Activated naive CD8-positive, alpha-beta T cell (primary cell): ENCODE measurements at regions not wholly inside any gene's neighbourhood (a gene's known extent, or its start where the extent isn't known, plus 50 kb on each side); places are given as distances from the start of the nearest gene placed in this dataset.

ENCODE experiments used
- H3K27ac Mint-ChIP-seq: one replicate; pipeline ENCODE4 v1.8.0; 2021; ENCODE audit warnings: mixed read lengths
- H3K27me3 Mint-ChIP-seq: one replicate; pipeline ENCODE4 v1.8.0; 2021; ENCODE audit warnings: mixed read lengths
- H3K36me3 Mint-ChIP-seq: one replicate; pipeline ENCODE4 v1.8.0; 2021; ENCODE audit warnings: mixed read lengths
- H3K4me1 Mint-ChIP-seq: one replicate; pipeline ENCODE4 v1.8.0; 2021; ENCODE audit warnings: low read depth, mixed read lengths
- H3K4me3 Mint-ChIP-seq: one replicate; pipeline ENCODE4 v1.8.0; 2021; ENCODE audit warnings: mild to moderate bottlenecking, mixed read lengths
- H3K9me3 Mint-ChIP-seq: one replicate; pipeline ENCODE4 v1.8.0; 2021; ENCODE audit warnings: low read depth, mixed read lengths

GRCh38 chr4:178808106-178808505, 1365.9 kb upstream of the AGA start:
- Mint-ChIP-seq H3K27ac (no peak overlapping the region), H3K4me1 (no peaks in the 10 kb centered on the region), H3K27me3 (no peaks in the 10 kb centered on the region), H3K9me3 (no peaks in the 10 kb centered on the region), H3K4me3 (no peak overlapping the region), H3K36me3 (no peaks in the 10 kb centered on the region)

- no peaks in the 10 kb centered on the region for H3K9me3 Mint-ChIP-seq
- no peaks in the 10 kb centered on the region for H3K36me3 Mint-ChIP-seq
- H3K27me3 Mint-ChIP-seq: no peaks in the 10 kb centered on the region
- no peak overlapping the region for H3K4me3 Mint-ChIP-seq
- no peaks in the 10 kb centered on the region for H3K4me1 Mint-ChIP-seq
- no peak overlapping the region for H3K27ac Mint-ChIP-seq
These were observed 1367.7 kb upstream of the AGA start for GRCh38 chr4:178809921-178810320.

DNA sequence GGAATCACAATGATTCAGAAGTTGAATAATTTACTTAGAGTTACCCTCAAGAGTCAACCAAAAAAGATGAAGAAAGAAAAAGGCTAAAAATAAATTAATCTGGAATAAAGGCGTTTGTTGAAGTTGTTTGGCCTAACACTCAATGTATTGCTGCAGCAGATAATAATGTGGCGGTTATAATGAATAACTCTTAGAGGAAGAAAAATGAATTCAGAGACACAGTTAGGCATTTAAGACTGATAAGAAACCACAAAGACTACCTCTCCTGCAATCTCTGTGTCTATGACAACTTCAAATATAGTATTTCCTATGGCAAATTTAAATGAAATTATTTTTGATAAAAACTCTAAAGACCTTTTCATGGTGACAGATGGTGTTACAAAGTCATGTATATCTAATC, 1369.1 kb upstream of the AGA start:
- H3K36me3 Mint-ChIP-seq: no peaks in the 10 kb centered on the region

DNA sequence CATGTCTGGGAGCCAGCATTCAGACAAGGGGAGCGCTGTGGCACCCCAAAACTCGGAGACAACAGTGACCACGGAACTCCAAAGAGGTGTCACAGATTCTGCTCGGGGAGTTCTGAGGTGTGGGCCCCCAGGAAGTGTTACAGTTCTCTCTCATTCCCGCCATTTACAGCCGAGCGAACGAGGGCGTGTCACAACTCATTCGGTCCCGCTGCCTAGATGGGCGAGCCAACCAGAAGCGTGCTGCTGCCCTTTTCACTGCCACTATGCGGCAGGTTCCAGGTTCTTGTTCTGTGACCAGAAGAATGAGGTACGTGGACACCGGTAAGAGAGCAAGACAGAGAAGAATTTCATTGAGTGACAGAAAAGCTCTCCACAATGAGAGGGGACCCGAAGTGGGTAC, 1370.6 kb upstream of the AGA start:
- no peaks in the 10 kb centered on the region for H3K27me3 Mint-ChIP-seq
- H3K27ac Mint-ChIP-seq: no peak overlapping the region
- peaks cover 4% of the 10 kb centered on the region for H3K9me3 Mint-ChIP-seq
- no peaks in the 10 kb centered on the region for H3K36me3 Mint-ChIP-seq
- H3K4me3 Mint-ChIP-seq: no peak overlapping the region
- H3K4me1 Mint-ChIP-seq: no peaks in the 10 kb centered on the region

More for the DNA sequence above, 1369.1 kb upstream of the AGA start:
- Mint-ChIP-seq H3K4me3 (no peak overlapping the region), H3K4me1 (no peaks in the 10 kb centered on the region), H3K27me3 (no peaks in the 10 kb centered on the region), H3K27ac (no peak overlapping the region), H3K9me3 (peaks cover 4% of the 10 kb centered on the region)

DNA sequence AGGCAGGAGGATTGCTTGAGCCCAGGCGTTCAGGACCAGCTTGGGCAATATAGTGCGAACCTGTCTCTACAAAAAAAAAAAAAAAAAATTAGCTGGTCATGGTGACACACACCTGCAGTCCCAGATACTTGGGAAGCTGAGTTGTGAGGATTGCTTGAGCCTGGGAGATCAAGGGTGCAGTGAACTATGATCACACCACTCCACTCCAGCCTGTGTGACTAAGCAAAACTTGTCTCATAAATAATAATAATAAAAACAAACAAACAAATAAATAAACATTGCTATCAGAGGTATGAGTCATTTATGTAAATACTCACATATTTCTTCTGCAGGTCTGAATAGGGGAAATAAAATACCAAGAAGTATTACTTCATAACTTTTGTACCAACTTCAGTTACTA, 1372.7 kb upstream of the AGA start:
- no peaks in the 10 kb centered on the region for H3K27me3 Mint-ChIP-seq
- peaks cover 4% of the 10 kb centered on the region for H3K9me3 Mint-ChIP-seq
- no peak overlapping the region for H3K27ac Mint-ChIP-seq
- H3K36me3 Mint-ChIP-seq: no peaks in the 10 kb centered on the region
- H3K4me1 Mint-ChIP-seq: no peaks in the 10 kb centered on the region
- H3K4me3 Mint-ChIP-seq: no peak overlapping the region

DNA sequence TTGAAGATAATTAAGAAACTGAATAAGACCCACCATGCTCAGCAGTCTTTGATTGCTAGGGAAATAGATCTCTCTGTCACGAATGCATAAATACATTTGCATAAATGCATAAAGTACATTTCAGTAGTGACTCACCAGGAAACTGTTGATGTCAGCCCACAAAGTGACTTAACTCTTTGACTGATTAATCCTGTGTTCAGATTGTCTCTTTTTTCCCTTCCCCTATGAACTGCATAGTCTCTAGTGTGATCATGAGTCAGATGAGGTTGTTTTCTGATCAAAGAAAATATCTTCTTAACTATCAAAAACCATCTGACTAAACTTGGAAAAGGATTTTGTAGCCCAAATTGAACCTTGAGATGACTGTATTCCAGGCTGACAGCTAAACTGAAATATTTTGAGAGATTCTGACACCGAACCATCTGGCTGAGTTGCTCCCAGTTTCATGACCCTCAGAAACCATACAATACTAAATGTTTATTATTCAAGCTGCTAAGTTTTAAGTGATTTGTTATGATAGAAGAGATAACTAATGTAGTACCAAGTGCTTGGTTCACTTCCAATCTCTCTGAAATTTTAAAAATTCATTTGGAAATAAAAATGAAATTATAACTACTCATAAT, 1381.5 kb upstream of the AGA start:
- Mint-ChIP-seq H3K4me1 (no peaks in the 10 kb centered on the region), H3K9me3 (peaks cover 4% of the 10 kb centered on the region), H3K4me3 (no peak overlapping the region), H3K27me3 (no peaks in the 10 kb centered on the region), H3K36me3 (no peaks in the 10 kb centered on the region), H3K27ac (no peak overlapping the region)

GRCh38 chr4:178836865-178837264, 1394.6 kb upstream of the AGA start:
- no peaks in the 10 kb centered on the region for H3K4me1 Mint-ChIP-seq
- H3K36me3 Mint-ChIP-seq: no peaks in the 10 kb centered on the region
- no peak overlapping the region for H3K27ac Mint-ChIP-seq
- H3K9me3 Mint-ChIP-seq: peaks cover 3% of the 10 kb centered on the region
- H3K27me3 Mint-ChIP-seq: no peaks in the 10 kb centered on the region
- no peak overlapping the region for H3K4me3 Mint-ChIP-seq

GRCh38 chr4:178838776-178839175, 1396.5 kb upstream of the AGA start:
- H3K36me3 Mint-ChIP-seq: no peaks in the 10 kb centered on the region
- peaks cover 3% of the 10 kb centered on the region for H3K9me3 Mint-ChIP-seq
- H3K27ac Mint-ChIP-seq: no peak overlapping the region
- H3K4me1 Mint-ChIP-seq: no peaks in the 10 kb centered on the region
- no peaks in the 10 kb centered on the region for H3K27me3 Mint-ChIP-seq
- no peak overlapping the region for H3K4me3 Mint-ChIP-seq

- no peaks in the 10 kb centered on the region for H3K27me3 Mint-ChIP-seq
- no peak overlapping the region for H3K27ac Mint-ChIP-seq
- H3K9me3 Mint-ChIP-seq: peaks cover 9% of the 10 kb centered on the region
- no peak overlapping the region for H3K4me3 Mint-ChIP-seq
- H3K4me1 Mint-ChIP-seq: no peaks in the 10 kb centered on the region
- no peaks in the 10 kb centered on the region for H3K36me3 Mint-ChIP-seq
These were observed 1414.0 kb upstream of the AGA start for GRCh38 chr4:178856139-178856800.

GRCh38 chr4:178871476-178871875, 1429.2 kb upstream of the AGA start:
- H3K4me3 Mint-ChIP-seq: no peak overlapping the region
- no peak overlapping the region for H3K27ac Mint-ChIP-seq
- no peaks in the 10 kb centered on the region for H3K27me3 Mint-ChIP-seq
- H3K9me3 Mint-ChIP-seq: no peaks in the 10 kb centered on the region
- H3K36me3 Mint-ChIP-seq: no peaks in the 10 kb centered on the region
- no peaks in the 10 kb centered on the region for H3K4me1 Mint-ChIP-seq

GRCh38 chr4:178881937-178882336, 1439.7 kb upstream of the AGA start:
- H3K27me3 Mint-ChIP-seq: no peaks in the 10 kb centered on the region
- no peaks in the 10 kb centered on the region for H3K36me3 Mint-ChIP-seq
- peaks cover 9% of the 10 kb centered on the region for H3K9me3 Mint-ChIP-seq
- no peak overlapping the region for H3K27ac Mint-ChIP-seq
- H3K4me1 Mint-ChIP-seq: no peaks in the 10 kb centered on the region
- no peak overlapping the region for H3K4me3 Mint-ChIP-seq

DNA sequence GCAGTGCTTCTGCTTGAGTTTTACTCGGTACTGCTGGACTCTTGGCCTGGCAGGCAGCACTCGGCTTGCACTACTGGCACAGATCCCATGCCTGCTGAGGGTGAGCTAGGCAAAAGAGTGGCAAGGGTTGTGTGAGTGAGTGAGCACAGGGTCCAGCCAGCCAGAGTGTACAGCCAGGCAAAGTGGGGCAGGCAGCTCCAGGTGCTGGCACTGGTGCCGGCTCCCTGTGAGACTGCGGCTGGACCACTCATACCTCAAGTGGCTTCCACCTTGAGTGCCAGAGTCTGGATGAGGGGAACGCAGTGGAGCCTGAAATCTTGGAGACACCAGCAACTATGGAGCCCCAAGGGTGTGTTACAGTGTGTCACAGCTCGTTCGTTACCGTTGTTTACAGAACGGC, 1451.9 kb upstream of the AGA start:
- Mint-ChIP-seq H3K27me3 (no peaks in the 10 kb centered on the region), H3K36me3 (no peaks in the 10 kb centered on the region), H3K4me1 (no peaks in the 10 kb centered on the region), H3K27ac (no peak overlapping the region), H3K9me3 (peaks cover 5% of the 10 kb centered on the region), H3K4me3 (no peak overlapping the region)

DNA sequence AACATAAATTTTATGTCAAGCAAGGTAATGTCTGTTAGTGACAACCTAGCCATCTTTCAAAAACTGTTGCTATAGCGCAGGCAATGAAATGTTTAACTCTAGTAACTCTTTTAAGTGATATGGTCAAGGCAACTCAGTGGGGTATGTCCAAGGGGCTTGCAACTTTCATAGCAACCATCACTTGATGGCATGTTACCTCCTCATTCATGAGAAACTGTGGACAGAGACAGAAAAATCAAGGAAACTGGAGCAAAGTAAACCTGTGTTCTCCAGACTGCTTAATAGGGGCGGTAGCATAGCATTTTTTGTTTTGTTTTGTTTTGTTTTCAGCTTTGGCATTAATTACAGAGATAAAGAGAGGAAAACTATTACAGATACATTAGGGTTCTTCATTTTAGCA, 1456.8 kb upstream of the AGA start:
- Mint-ChIP-seq H3K4me3 (no peak overlapping the region), H3K27me3 (no peaks in the 10 kb centered on the region), H3K27ac (no peak overlapping the region)

DNA sequence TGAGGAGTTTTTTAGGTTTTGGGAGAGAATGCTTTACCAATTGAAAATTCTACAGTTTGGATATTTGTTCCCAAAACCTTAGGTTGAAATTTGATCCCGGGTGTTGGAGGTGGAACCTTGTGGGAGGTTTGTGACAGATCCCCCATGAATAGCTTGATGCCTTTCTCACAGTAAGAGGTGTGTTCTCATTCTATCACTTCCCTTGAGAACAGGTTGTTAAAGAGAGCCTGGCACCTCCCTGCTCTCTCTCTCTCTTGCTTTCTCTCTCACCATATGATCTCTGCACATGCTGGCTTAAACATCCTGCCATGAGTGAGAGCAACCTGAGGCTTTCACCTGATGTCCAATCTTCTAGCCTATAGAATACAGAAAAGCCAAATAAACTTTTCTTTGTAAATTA, 1475.5 kb upstream of the AGA start:
- no peaks in the 10 kb centered on the region for H3K4me1 Mint-ChIP-seq

More for the DNA sequence above, 1456.8 kb upstream of the AGA start:
- Mint-ChIP-seq H3K9me3 (no peaks in the 10 kb centered on the region), H3K36me3 (no peaks in the 10 kb centered on the region), H3K4me1 (no peaks in the 10 kb centered on the region)

GRCh38 chr4:178937130-178937529, 1494.9 kb upstream of the AGA start:
- Mint-ChIP-seq H3K4me3 (no peak overlapping the region), H3K36me3 (no peaks in the 10 kb centered on the region), H3K27me3 (no peaks in the 10 kb centered on the region), H3K4me1 (no peaks in the 10 kb centered on the region), H3K27ac (no peak overlapping the region), H3K9me3 (peaks cover 12% of the 10 kb centered on the region)

More for the DNA sequence above, 1475.5 kb upstream of the AGA start:
- Mint-ChIP-seq H3K36me3 (no peaks in the 10 kb centered on the region), H3K4me3 (no peak overlapping the region), H3K27me3 (no peaks in the 10 kb centered on the region), H3K9me3 (no peaks in the 10 kb centered on the region), H3K27ac (no peak overlapping the region)

- peaks cover 7% of the 10 kb centered on the region for H3K9me3 Mint-ChIP-seq
- no peaks in the 10 kb centered on the region for H3K27me3 Mint-ChIP-seq
- no peaks in the 10 kb centered on the region for H3K4me1 Mint-ChIP-seq
- H3K4me3 Mint-ChIP-seq: no peak overlapping the region
- no peaks in the 10 kb centered on the region for H3K36me3 Mint-ChIP-seq
- H3K27ac Mint-ChIP-seq: no peak overlapping the region
These were observed 1499.7 kb upstream of the AGA start for GRCh38 chr4:178941975-178942374.
